PC-3 (cell line): ENCODE measurements at regions not wholly inside any gene's neighbourhood (a gene's known extent, or its start where the extent isn't known, plus 50 kb on each side); places are given as distances from the start of the nearest gene placed in this dataset.
"Not testable (repeated sequence)": the region's sequence is repeated elsewhere in the genome, so short reads cannot be mapped to it uniquely, and the experiment has no call there.

ENCODE experiments used
- ATAC-seq: fragments of 200-7000 bp; cut with Tn5 transposase; 2 replicates; pipeline ENCODE4 v1.9.1; 2020; ENCODE audit warnings: mild to moderate bottlenecking, moderate library complexity
- BruUV-seq: library from RNA; stranded (reverse); fragments of 400-500 nt; replicated peaks from 2 replicates; lab custom pipeline; 2021; lab: Mats Ljungman, UMichigan
- CTCF ChIA-PET: fragments of 300-600 bp; sonication (Branson Sonifier 250); formaldehyde crosslinking; loops from one replicate; lab custom pipeline; 2022; ENCODE audit warnings: antibody characterized with exemption; lab: Charles Lee
- POLR2A ChIA-PET: fragments of 300-600 bp; sonication (Branson Sonifier 250); formaldehyde crosslinking; loops from one replicate; lab custom pipeline; 2022; ENCODE audit warnings: antibody characterized with exemption; ENCODE audit not compliant: unreplicated experiment; lab: Charles Lee
- DNase-seq: peaks from one replicate; pipeline ENCODE4 v3.0.0-alpha.2; 2015
- H2AFZ ChIP-seq: fragments of 300-600 bp; sonication (generic); 2 replicates; pipeline ENCODE4 v1.6.0; 2016; ENCODE audit warnings: antibody characterized with exemption, low read length
- H3F3A ChIP-seq: fragments of 300-600 bp; sonication (generic); one replicate; pipeline ENCODE4 v1.6.0; 2017; ENCODE audit warnings: antibody characterized with exemption, low read length, control low read depth, mild to moderate bottlenecking; ENCODE audit not compliant: unreplicated experiment
- H3K27ac ChIP-seq: fragments of 300-600 bp; sonication (generic); 2 replicates; pipeline ENCODE4 v1.5.1; 2016; ENCODE audit warnings: mild to moderate bottlenecking, low read length
- H3K27me3 ChIP-seq: fragments of 300-600 bp; sonication (generic); 2 replicates; pipeline ENCODE4 v1.6.1; 2016; ENCODE audit warnings: low read length, mixed read lengths
- H3K36me3 ChIP-seq: fragments of 300-600 bp; sonication (generic); 2 replicates; pipeline ENCODE4 v1.6.1; 2016; ENCODE audit warnings: low read depth, mixed run types, low read length, mixed read lengths
- H3K4me1 ChIP-seq: fragments of 300-600 bp; sonication (generic); 2 replicates; pipeline ENCODE4 v1.5.1; 2016; ENCODE audit warnings: low read length; ENCODE audit not compliant: insufficient read depth
- H3K4me2 ChIP-seq: fragments of 300-600 bp; sonication (generic); 2 replicates; pipeline ENCODE4 v1.6.0; 2016; ENCODE audit warnings: low read length
- H3K4me3 ChIP-seq: fragments of 300-600 bp; sonication (generic); 2 replicates; pipeline ENCODE4 v1.5.1; 2016; ENCODE audit warnings: mild to moderate bottlenecking, low read length, mixed read lengths
- H3K79me2 ChIP-seq: fragments of 300-600 bp; sonication (generic); 2 replicates; pipeline ENCODE4 v1.6.1; 2017; ENCODE audit warnings: low read length, mixed read lengths
- H3K9ac ChIP-seq: fragments of 300-600 bp; sonication (generic); 2 replicates; pipeline ENCODE4 v1.6.0; 2016; ENCODE audit warnings: mild to moderate bottlenecking, low read length
- H3K9me2 ChIP-seq: fragments of 300-600 bp; sonication (generic); replicated peaks from 2 replicates; pipeline ENCODE4 v1.6.1; 2016; ENCODE audit warnings: mixed run types, low read length, mixed read lengths
- H3K9me3 ChIP-seq: fragments of 300-600 bp; sonication (generic); 2 replicates; pipeline ENCODE4 v1.6.1; 2016; ENCODE audit warnings: low read length, mixed read lengths
- H4K20me1 ChIP-seq: fragments of 300-600 bp; sonication (generic); 2 replicates; pipeline ENCODE4 v1.6.1; 2016; ENCODE audit warnings: low read length, mixed read lengths
- EZH2 ChIP-seq: fragments of 300-600 bp; sonication (generic); IDR thresholded peaks from one replicate; pipeline ENCODE4 v1.6.1; 2017; ENCODE audit warnings: antibody characterized with exemption, mild to moderate bottlenecking, low read length; ENCODE audit not compliant: unreplicated experiment
- EZH2phosphoT487 ChIP-seq: fragments of 300-600 bp; sonication (generic); IDR thresholded peaks from 2 replicates; pipeline ENCODE4 v1.6.1; 2018; ENCODE audit warnings: mild to moderate bottlenecking, antibody characterized with exemption, low read length, borderline replicate concordance
- intact Hi-C: fragments of 100-400 bp; cut with micrococcal nuclease; formaldehyde crosslinking; loops from 2 replicates; pipeline ENCODE4 v1.9.0; 2023
- TF ChIP-seq, protein P1 (sequence below): fragments of 300-600 bp; sonication (generic); conservative IDR thresholded peaks from 2 replicates; pipeline ENCODE4 v1.5.1; 2017; ENCODE audit warnings: antibody characterized with exemption, low read depth, mild to moderate bottlenecking, low read length

DNA sequence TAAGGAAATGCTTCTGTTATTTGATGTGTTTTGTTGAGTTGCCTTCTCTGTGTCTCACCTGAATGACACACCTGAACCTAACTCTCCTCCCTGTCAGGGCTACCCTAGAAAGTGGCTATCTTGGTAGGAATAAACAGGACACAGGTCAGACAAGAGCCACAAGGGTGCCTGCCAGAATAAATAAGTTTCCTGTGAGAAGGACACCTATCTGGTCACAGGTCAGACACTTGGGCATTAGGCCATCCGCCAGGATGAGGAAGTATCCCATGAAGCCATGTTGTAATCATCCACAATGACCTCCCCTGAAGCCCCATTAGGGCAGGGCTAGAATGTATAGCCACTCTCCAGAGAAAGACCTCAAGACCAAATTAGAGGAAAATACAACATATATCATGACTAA, 318.8 kb downstream of the ZNF674 start:
- DNase-seq (no peak), ATAC-seq (no peak)
- no peak overlapping the region for H2AFZ ChIP-seq

DNA sequence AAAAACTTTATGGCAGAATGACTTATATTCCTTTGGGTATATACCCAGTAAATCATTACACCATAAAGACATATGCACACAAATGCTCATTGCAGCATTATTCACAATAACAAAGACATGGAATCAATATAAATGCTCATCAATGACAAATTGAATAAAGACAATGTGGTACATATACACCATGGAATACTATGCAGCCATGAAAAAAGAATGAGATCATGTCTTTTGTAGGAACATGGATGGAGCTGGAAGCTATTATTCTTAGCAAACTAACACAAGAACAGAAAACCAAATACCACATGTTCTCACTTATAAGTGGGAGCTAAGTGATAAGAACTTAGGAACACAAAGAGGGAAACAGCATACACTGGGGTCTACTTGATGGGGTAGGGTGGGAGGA, 321.7 kb downstream of the ZNF674 start:
- DNase-seq, H4K20me1 ChIP-seq, POLR2A ChIA-PET: not testable (repeated sequence)

More for the DNA sequence above, 318.8 kb downstream of the ZNF674 start:
- Histone ChIP-seq H3K27ac (no peak overlapping the region), H3K36me3 (no peaks in the 10 kb centered on the region), H3F3A (no peaks in the 10 kb centered on the region), H4K20me1 (no peaks in the 10 kb centered on the region), H3K4me3 (no peak overlapping the region), H3K9me2 (no peaks in the 10 kb centered on the region), H3K4me1 (no peaks in the 10 kb centered on the region), H3K79me2 (no peaks in the 10 kb centered on the region), H3K27me3 (no peaks in the 10 kb centered on the region), H3K4me2 (no peak overlapping the region), H3K9ac (no peak overlapping the region), H3K9me3 (no peaks in the 10 kb centered on the region)
- ChIA-PET POLR2A (no interaction called here), CTCF (no interaction called here)
- intact Hi-C loops: no loop called here
- no TSS peak for BruUV-seq
- no peak for TF ChIP-seq EZH2
- no peak for TF ChIP-seq EZH2phosphoT487
- TF ChIP-seq, protein P1, sequence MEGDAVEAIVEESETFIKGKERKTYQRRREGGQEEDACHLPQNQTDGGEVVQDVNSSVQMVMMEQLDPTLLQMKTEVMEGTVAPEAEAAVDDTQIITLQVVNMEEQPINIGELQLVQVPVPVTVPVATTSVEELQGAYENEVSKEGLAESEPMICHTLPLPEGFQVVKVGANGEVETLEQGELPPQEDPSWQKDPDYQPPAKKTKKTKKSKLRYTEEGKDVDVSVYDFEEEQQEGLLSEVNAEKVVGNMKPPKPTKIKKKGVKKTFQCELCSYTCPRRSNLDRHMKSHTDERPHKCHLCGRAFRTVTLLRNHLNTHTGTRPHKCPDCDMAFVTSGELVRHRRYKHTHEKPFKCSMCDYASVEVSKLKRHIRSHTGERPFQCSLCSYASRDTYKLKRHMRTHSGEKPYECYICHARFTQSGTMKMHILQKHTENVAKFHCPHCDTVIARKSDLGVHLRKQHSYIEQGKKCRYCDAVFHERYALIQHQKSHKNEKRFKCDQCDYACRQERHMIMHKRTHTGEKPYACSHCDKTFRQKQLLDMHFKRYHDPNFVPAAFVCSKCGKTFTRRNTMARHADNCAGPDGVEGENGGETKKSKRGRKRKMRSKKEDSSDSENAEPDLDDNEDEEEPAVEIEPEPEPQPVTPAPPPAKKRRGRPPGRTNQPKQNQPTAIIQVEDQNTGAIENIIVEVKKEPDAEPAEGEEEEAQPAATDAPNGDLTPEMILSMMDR: no peak

DNA sequence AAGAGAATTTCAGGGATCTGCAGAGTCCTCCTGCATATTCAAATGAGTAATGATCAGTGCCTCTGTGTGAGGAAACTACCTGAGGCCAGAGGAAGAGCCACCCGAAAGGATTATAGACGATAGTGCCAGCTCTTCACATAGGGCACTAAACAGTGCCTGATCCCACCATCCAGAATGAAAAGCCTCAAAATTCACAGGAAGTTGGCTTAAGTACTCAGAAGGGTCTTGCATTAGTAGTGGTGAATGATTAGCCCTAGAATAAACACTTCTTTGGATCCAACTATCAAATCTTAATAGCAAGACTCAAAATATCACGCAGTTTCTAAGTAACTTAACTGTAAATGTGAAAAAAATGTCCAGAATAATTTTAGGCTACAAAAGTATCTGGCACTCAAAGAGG, 324.4 kb downstream of the ZNF674 start:
- no peaks in the 10 kb centered on the region for H3K9me3 ChIP-seq
- no peaks in the 10 kb centered on the region for H3K4me1 ChIP-seq
- H3K27me3 ChIP-seq: no peaks in the 10 kb centered on the region
- no peak overlapping the region for H3K9ac ChIP-seq
- ATAC-seq (no peak), DNase-seq (no peak)
- CTCF ChIA-PET: no interaction called here
- no peaks in the 10 kb centered on the region for H3F3A ChIP-seq
- BruUV-seq: no TSS peak
- TF ChIP-seq EZH2: no peak
- no peaks in the 10 kb centered on the region for H4K20me1 ChIP-seq
- H2AFZ ChIP-seq: no peak overlapping the region
- H3K4me3 ChIP-seq: no peak overlapping the region
- H3K4me2 ChIP-seq: no peak overlapping the region
- H3K79me2 ChIP-seq: no peaks in the 10 kb centered on the region
- no peaks in the 10 kb centered on the region for H3K9me2 ChIP-seq
- no peaks in the 10 kb centered on the region for H3K36me3 ChIP-seq
- H3K27ac ChIP-seq: no peak overlapping the region
- intact Hi-C loops: no loop called here
- POLR2A ChIA-PET: no interaction called here

More for the DNA sequence above, 321.7 kb downstream of the ZNF674 start:
- H3K27me3 ChIP-seq, H3K4me1 ChIP-seq, H3F3A ChIP-seq, BruUV-seq, H3K27ac ChIP-seq, H3K4me2 ChIP-seq, CTCF ChIA-PET, H3K9me3 ChIP-seq, H3K9ac ChIP-seq, H3K4me3 ChIP-seq, ATAC-seq, H3K9me2 ChIP-seq, intact Hi-C loops, H3K36me3 ChIP-seq, H3K79me2 ChIP-seq, H2AFZ ChIP-seq: not testable (repeated sequence)

DNA sequence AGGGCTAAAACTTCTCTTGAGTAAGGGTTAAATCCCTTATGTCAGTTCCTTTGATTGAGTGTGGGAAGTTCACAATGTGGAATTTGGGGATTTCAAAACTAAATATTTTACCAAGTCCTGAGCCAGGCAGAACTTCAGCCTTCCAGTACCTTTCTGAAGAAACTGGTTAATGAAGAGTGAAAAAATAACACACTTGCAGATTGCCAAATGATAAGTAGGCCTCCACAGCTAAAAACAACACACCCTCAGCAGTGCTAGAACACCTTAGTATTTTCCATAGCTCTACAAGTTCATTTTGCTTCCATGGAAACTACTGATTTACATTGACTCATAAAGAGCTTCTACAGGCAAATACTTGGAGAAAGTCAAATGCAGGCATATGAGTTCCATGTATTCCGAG, 326.8 kb downstream of the ZNF674 start:
- Histone ChIP-seq H3K4me3 (no peak overlapping the region), H3F3A (no peaks in the 10 kb centered on the region), H3K9ac (no peak overlapping the region), H3K27ac (no peak overlapping the region), H3K36me3 (no peaks in the 10 kb centered on the region), H3K9me2 (no peaks in the 10 kb centered on the region), H2AFZ (no peak overlapping the region), H3K79me2 (no peaks in the 10 kb centered on the region), H3K27me3 (no peaks in the 10 kb centered on the region), H4K20me1 (no peaks in the 10 kb centered on the region), H3K4me1 (no peaks in the 10 kb centered on the region), H3K4me2 (no peak overlapping the region), H3K9me3 (no peaks in the 10 kb centered on the region)
- TF ChIP-seq, protein P1: no peak
- TF ChIP-seq EZH2phosphoT487 (no peak), EZH2 (no peak)
- DNase-seq (no peak), ATAC-seq (no peak)
- ChIA-PET POLR2A (no interaction called here), CTCF (no interaction called here)
- no TSS peak for BruUV-seq
- intact Hi-C loops: no loop called here
